ENCODE measurements at regions not wholly inside any gene's neighbourhood (a gene's known extent, or its start where the extent isn't known, plus 50 kb on each side); places are given as distances from the start of the nearest gene placed in this dataset.
A peak's percentile ranks its signal among the peaks of the same experiment; 100 is the strongest.

GRCh38 chr13:31614073-31614472 lies 125.3 kb upstream of the RXFP2 start:
- no peak for DNase-seq

GRCh38 chr13:31614704-31615103 lies 124.6 kb upstream of the RXFP2 start:
- no peak for DNase-seq

DNA sequence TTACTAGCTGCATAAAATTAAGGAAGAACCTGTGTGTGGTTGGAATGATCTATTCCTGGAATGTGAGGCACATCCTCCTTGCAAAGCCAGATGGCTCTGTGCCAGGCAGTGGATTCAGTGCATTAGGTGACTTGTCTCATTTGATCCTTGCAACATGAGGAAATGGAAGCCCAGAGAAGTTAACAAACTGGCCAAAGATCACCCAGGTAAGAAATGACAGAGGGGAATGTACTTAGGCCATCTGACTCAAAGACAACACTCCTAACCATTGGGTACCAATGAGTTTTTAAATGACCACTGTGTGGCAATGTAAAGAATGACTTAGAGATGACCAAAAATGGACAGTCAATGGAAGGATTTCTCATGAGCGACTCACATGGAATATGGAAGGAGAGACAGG lies 114.2 kb upstream of the RXFP2 start:
- no peak for DNase-seq

DNA sequence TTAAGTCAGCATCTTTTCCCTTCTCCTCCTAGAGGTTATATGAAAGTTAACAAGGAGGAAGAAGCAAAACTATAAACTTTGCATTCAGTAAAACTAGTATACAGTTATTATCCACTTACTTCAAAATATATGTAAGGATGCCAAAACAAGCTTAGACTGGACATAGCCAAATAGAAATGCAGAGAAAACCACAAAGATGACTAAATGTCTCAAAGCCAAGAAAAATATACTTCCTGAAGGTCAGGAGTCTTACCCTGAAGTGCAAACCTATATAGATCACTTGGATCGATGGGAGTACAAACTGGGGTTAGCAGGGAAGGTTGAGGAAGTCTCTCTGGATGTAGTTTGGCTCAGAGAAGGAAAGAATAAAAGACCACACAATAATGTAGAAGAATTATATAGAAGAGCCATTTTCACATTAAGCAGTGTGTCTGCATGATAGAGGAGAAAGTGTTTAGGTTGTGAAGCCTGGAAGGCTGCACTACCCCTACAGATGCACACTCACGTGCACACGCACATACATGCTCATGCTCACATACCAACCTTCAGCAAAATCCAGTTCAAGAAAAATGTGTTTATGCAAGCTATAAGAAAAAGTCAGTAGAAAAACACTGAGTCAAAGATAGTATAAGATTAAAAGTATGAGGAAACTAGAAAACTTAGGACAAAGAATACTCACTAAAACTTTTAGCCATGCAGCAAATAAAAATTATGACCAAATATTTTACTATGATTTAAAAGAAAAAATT lies 112.1 kb upstream of the RXFP2 start:
- DNase-seq, result no peak

DNA sequence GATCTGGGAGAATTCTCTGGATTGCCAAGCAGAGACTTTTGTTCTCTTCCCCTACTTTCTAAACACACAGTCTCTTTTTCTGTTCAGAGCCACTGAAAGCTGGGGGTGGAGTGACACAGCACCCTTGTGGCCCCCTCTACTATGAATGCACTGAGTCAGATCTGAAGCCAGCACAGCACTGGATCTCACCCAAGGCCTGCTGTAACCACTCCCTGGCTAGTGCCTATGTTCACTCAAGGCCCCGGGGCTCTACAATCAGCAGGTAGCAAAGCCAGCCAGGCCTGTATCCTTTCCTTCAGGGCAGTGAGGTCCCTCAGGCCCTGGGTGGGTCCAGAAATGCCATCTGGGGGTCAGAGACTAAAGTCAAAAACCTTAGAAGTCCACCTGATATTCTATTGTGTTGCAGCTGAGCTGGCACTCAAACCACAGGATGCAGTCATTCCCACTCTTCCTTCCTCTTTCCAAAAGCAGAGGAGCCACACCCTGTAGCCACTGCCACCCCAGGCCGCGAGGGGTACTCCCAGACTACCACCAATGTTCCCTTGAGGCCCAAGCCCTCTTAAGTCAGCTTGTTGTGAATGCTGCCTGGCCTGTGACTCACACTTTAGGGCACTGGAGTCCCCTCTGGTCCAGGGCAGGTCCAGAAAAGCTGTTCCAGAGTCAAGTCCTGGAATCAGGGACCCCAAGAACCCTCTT lies 110.1 kb upstream of the RXFP2 start:
- DNase-seq, result peak; percentile 37 to 41

- DNase-seq, result peak in 1 of 2 donors; percentile 10
Measured at GRCh38 chr13:31631071-31631470, 108.3 kb upstream of the RXFP2 start.

- DNase-seq, result no peak
Measured at GRCh38 chr13:31631746-31632145, 107.6 kb upstream of the RXFP2 start.

DNA sequence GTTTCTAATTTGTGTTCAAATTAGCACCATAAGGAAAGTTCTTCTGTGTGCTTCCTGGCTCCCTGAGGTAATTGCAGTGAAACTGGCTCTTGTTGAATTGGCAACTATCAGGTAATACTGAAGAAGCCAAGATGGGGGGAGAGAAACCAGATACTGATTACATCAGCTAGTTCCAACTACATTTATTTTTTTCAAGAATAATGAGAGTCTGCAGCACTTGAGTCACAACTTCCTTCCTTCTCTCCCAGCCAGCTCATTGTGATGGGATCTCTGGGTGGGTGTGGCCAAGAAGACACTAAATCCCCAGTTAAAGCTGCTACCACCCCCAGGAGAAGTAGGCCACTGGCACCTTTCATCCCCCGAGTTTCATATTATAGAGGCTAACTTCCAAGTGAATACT lies 100.7 kb upstream of the RXFP2 start:
- peak; percentile 7 to 15 for DNase-seq

GRCh38 chr13:31639443-31640163 lies 99.7 kb upstream of the RXFP2 start:
- no peak for DNase-seq

DNA sequence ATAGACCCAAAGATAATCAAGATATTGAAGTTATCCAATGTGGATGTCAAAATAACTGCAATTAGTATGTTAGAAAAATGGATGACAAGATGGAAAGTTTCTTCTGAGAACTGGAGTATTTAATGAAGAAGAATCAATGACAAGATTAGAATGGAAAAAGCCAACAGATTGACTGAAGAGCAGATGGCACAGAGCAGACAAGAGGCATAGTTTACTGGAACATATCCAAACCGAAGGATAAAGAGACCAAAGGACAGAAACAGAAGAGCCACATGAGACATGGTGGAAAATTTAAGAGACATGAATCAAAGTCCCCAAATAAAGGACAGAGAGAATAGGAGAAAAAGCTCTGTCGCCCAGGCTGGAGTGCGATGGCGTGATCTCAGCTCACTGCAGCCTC lies 89.6 kb upstream of the RXFP2 start:
- DNase-seq, result no peak

DNA sequence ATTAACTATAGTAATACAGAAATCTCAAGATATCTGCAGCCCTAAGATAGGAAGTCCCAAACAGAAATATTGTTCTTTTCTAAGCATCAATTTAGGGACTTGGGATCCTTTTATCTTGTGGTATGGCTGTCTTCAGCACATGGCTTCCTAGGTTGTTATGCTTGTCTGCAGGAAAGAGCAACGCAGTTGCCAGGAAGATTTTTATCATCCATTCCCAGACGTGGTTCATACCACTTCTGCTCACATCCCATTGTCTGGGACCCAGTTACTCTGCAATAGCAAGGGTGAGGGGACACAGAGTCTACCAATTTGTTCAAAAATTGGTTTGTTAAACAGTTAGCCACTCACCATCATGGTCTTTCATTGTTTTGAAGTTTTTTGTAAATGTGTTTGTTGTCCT lies 85.6 kb upstream of the RXFP2 start:
- no peak for DNase-seq

DNA sequence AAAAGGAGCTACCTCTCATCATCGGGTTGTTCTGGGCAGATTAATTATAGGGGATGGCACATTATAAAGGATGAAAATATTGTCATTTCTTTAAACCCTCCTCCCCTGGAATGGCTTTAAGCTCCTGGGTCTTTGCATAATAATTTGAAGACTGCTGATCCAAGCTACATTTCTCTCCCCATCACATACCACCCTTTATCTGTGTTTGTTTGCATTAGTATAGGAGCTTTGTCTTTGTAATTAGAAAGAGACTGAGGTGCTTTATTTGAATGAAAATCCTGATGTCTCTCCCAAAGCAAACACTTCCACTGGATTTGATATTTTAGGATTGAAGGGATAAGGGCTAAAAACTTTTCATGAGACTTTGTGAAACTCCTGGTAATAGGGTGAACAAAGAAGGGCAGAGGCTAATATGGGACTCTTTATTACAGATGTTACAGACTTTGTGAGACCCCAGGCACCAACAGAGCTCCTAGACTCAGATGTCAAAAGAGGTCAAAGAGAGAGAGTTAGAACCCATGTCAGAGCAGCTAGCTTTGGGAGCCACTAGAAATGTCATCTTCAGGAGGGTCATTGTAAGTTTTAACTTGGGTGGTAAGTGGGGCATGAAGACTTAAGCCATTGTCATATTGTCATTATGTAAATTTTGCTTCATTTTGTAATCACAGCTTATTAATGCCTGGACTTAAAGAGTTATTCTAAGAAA lies 75.3 kb upstream of the RXFP2 start:
- DNase-seq, result no peak

DNA sequence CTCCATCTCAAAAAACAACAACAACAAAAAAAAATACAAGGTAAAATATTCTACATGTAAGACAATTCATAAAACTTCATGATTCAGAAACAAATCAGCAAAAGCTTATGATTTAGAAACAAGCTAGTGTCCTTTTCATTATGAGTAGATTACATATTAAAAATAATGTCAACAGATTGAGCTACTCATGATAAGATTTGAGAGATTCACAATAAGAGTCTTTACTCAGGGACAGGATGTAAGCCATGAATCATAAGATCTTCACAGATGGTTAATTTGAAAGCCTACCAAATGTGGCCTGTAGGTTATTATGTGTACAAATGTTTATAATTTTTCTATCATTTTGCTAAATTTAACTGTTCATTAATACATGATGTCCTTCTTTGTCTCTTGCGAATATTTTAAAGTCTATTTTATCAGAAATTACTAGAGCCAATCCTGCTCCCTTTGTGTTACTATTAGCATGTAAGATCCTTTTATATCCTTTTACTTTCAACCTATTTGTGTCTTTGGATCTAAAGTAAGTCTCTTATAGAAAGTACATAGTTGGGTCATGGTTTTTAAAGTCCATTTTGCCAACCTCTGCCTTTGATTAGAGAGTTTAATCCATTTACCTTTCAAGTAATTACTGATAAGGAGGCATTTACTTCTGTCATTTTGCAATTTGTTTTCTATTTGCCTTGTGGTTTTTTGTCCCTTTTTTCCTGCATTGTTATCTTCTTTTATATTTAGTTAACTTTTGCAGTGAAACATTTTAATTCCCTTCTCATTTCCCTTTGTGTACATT lies 68.3 kb upstream of the RXFP2 start:
- DNase-seq, result no peak

DNA sequence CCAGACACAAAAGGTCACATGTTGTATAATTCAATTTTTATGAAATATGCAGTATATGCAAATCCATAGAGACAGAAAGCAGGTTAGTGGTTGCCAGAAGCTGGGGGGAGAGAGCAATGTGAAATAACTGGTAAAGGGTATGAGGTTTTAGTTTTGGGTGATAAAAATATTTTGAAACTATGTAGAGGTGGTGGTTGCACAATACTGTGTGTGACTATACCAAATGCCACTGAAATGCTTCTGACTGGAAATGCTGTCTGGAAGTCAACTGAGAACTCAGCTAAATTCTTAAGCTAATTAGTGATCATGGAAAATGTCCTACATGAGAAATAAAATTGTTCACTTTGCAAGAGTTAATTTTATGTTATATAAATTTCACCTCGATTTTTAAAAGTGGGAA lies 65.3 kb upstream of the RXFP2 start:
- DNase-seq, result no peak

DNA sequence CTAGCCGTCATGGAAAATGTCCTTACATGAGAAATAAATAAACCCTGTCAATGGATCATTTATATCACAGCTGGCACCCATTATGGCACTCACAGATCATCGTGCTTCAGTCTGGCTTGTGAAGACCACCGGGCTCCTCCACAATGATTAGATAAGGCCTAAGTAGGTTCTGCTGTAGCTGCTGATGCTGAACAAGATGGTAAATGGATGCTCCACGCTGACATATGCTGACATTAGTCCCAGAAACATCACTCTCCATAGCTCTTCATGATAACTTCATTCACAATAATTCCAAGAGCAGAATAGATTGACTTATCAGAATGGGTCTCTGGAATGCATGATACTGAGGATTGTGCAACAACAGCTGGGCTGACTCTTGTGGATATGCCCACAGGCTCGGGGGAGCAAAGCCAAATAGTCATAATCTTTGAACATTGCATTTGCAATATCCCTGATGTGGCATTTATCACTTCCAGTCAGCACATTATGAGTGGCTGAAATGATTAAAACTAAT lies 63.8 kb upstream of the RXFP2 start:
- no peak for DNase-seq

GRCh38 chr13:31681133-31681532 lies 58.2 kb upstream of the RXFP2 start:
- DNase-seq, result no peak

- DNase-seq, result no peak
Measured at GRCh38 chr13:31684466-31684865, 54.9 kb upstream of the RXFP2 start.

DNA sequence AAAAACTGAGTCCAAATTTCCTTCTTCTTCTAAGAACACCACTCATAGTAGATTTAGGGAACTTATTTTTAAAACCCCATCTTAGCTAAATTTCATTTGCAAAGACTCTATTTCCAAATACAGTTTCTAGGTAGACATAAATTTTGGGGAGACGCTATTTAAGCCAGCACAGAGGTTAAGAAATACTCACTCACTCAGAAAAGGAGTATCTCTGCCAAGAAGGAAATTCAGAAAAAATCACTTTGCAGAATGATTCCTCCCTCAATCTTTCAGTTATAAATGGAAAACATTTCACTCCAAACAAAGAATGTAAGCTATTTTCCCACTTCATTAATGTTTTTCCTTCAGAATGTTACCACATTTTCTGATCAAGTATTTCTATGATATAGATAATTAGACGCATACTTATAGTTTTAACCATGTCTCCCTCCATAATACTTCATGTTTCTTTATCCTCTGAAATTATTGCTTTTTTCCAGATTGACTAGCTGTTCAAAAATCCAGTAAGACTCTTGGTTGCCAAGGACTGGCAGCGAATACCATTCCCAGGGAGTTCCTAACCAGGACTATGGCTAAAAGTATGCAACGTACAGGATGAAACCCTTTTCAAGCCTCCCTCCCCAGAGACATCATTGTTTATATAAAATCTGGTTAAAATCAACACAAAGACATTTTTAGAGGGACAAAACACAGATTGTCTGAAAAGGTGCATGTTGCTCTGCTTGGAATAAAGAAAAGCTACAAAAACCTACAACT lies 52.5 kb upstream of the RXFP2 start:
- no peak for DNase-seq

All from inflammatory macrophage treated with lipopolysaccharide for 1 hour (primary cell).